Stomach (tissue), 8 donors: ENCODE measurements at regions not wholly inside any gene's neighbourhood (a gene's known extent, or its start where the extent isn't known, plus 50 kb on each side); places are given as distances from the start of the nearest gene placed in this dataset.
"Not testable (repeated sequence)": the region's sequence is repeated elsewhere in the genome, so short reads cannot be mapped to it uniquely, and the experiment has no call there.

Experiments used
- DNase-seq, 2 donors: peaks; one replicate each; pipeline versions ENCODE4 v3.0.0 to v3.0.0-alpha.2; 2013 to 2019
- H3K27ac ChIP-seq, 5 donors: fragments of 200-600 bp in 4 of 5; sonication (generic) in 4 of 5; one replicate each; pipeline ENCODE4 v1.5.1; 2013 to 2019; ENCODE audit warnings: mild to moderate bottlenecking in 1 of 5, moderate library complexity in 1 of 5
- H3K27me3 ChIP-seq, 3 donors: fragments of 200-600 bp; sonication (generic); one replicate each; pipeline ENCODE4 v1.5.1; 2017 to 2019; ENCODE audit warnings: mixed run types in 1 of 3
- H3K36me3 ChIP-seq, 4 donors: fragments of 200-600 bp; sonication (generic); 1 replicate in 3 of 4; 2 replicates in 1 of 4; pipeline ENCODE4 v1.5.1; 2016 to 2019
- H3K4me1 ChIP-seq, 4 donors: fragments of 200-600 bp; sonication (generic); one replicate each; pipeline ENCODE4 v1.5.1; 2016 to 2019
- H3K4me3 ChIP-seq, 4 donors: fragments of 200-600 bp; sonication (generic) in 3 of 4; one replicate each; pipeline ENCODE4 v1.5.1; 2016 to 2019; ENCODE audit warnings: mild to moderate bottlenecking in 1 of 4
- H3K9me3 ChIP-seq, 4 donors: fragments of 200-600 bp; sonication (generic); one replicate each; pipeline ENCODE4 v1.5.1; 2016 to 2019
- EP300 ChIP-seq: sonication (generic); formaldehyde crosslinking; IDR thresholded peaks from one replicate; pipeline ENCODE4 v1.6.1; 2017; ENCODE audit warnings: antibody characterized with exemption
- POLR2A ChIP-seq, 4 donors: fragments of 450-650 bp; IDR thresholded peaks; one replicate each; pipeline ENCODE4 v1.6.1; 2016; ENCODE audit warnings: antibody characterized with exemption in 4 of 4, control low read depth in 2 of 4, mild to moderate bottlenecking in 1 of 4, moderate library complexity in 1 of 4
- POLR2AphosphoS5 ChIP-seq, 3 donors: sonication (generic); formaldehyde crosslinking; IDR thresholded peaks; one replicate each; pipeline ENCODE4 v1.6.1; 2016; ENCODE audit warnings: antibody characterized with exemption in 3 of 3
- WGBS, 5 donors: extraction: QIAGEN DNeasy Blood & Tissue Kit in 3 of 5; methylation state at CpG; one replicate each; pipeline versions ENCODE4 v1.1.5 to v1.1.7; 2013 to 2018; 5-methylcytosine and 5-hydroxymethylcytosine counted together
- intact Hi-C: fragments of 100-400 bp; cut with DNase I; formaldehyde crosslinking; loops from one replicate; pipeline ENCODE4 v1.15.1; 2023; ENCODE audit warnings: low total_unique reads
- TF ChIP-seq, protein P1 (sequence below), 7 experiments: fragments of 450-650 bp in 4 of 7; fragments of 200-600 bp in 3 of 7; sonication (generic) in 3 of 7; IDR thresholded peaks; one replicate each; pipeline ENCODE4 v1.5.1; 2016 to 2019; ENCODE audit warnings: antibody characterized with exemption in 7 of 7, control low read depth in 2 of 7, mild to moderate bottlenecking in 1 of 7
- donor health status: healthy with polysubstance abuse.
- donor health status: Bipolar disorder and iron deficiency.
- donor health status: healthy.

DNA sequence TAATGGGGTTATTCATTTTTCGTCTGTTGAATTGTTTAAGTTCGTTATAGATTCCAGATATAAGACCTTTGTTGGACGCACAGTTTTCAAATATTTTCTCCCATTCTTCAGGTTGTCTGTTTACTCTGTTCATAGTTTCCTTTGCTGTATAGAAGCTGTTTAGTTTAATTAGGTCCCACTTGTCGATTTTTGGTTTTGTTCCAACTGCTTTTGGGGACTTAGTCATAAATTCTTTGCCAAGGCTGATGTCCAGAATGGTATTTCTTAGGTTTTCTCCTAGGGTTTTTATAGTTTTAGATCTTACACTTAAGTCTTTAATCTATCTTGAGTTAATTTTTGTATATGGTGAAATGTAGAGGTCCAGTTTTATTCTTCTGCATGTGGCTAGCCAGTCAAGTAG lies 58.9 kb upstream of the ZNF280D start:
- no peaks in the 10 kb centered on the region for H3K4me1 ChIP-seq
- peaks cover 0 to 7% (median 3%) of the 10 kb centered on the region in 4 donors for H3K9me3 ChIP-seq
- H3K27me3 ChIP-seq: no peaks in the 10 kb centered on the region
- no peak overlapping the region for H3K27ac ChIP-seq
- intact Hi-C loops: no loop called here
- H3K36me3 ChIP-seq: no peaks in the 10 kb centered on the region
- WGBS, 5 donors: 86 to 96% (median 91%) methylated on average over 4 of the region's 4 CpGs
- DNase-seq: no peak
- TF ChIP-seq, protein P1, sequence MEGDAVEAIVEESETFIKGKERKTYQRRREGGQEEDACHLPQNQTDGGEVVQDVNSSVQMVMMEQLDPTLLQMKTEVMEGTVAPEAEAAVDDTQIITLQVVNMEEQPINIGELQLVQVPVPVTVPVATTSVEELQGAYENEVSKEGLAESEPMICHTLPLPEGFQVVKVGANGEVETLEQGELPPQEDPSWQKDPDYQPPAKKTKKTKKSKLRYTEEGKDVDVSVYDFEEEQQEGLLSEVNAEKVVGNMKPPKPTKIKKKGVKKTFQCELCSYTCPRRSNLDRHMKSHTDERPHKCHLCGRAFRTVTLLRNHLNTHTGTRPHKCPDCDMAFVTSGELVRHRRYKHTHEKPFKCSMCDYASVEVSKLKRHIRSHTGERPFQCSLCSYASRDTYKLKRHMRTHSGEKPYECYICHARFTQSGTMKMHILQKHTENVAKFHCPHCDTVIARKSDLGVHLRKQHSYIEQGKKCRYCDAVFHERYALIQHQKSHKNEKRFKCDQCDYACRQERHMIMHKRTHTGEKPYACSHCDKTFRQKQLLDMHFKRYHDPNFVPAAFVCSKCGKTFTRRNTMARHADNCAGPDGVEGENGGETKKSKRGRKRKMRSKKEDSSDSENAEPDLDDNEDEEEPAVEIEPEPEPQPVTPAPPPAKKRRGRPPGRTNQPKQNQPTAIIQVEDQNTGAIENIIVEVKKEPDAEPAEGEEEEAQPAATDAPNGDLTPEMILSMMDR (IDR thresholded peaks at IDR 0.05): no peak
- H3K4me3 ChIP-seq: no peak overlapping the region

- H3K27me3 ChIP-seq, intact Hi-C loops, H3K27ac ChIP-seq, H3K9me3 ChIP-seq, H3K4me1 ChIP-seq, H3K4me3 ChIP-seq, DNase-seq, H3K36me3 ChIP-seq: not testable (repeated sequence)
- WGBS, 5 donors: 91 to 97% (median 94%) methylated on average over 1 of the region's 1 CpG
Measured at GRCh38 chr15:56791521-56791920, 58.2 kb upstream of the ZNF280D start.

DNA sequence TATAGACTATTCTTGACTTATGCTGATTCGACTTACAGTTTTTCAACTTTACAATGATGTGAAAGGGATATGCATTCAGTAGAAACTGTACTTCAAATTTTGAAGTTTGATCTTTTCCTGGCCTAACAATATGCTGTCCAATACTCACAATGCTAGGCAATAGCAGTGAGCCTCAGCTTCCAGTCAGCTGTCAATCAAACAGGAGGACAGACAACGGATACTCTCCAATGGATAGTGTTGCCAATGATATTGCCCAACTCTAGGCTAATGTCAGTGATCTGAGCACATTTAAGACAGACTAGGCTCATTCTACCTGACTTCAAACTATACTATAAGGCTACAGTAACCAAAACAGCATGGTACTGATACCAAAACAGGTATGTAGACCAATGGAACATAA lies 55.0 kb upstream of the ZNF280D start:
- H3K27me3 ChIP-seq: no peaks in the 10 kb centered on the region
- intact Hi-C loops: no loop called here
- peaks cover 0 to 7% (median 3%) of the 10 kb centered on the region in 4 donors for H3K9me3 ChIP-seq
- H3K4me3 ChIP-seq: no peak overlapping the region
- H3K36me3 ChIP-seq: no peaks in the 10 kb centered on the region
- no peak for DNase-seq
- no peaks in the 10 kb centered on the region for H3K4me1 ChIP-seq
- TF ChIP-seq, protein P1 (IDR thresholded peaks at IDR 0.05): no peak
- no peak for TF ChIP-seq POLR2A (IDR thresholded peaks at IDR 0.05)
- no peak for TF ChIP-seq EP300
- no peak for TF ChIP-seq POLR2AphosphoS5 (IDR thresholded peaks at IDR 0.05)
- no peak overlapping the region for H3K27ac ChIP-seq
- WGBS, 5 donors: 69 to 100% (median 94%) methylated on average over 2 of the region's 2 CpGs

DNA sequence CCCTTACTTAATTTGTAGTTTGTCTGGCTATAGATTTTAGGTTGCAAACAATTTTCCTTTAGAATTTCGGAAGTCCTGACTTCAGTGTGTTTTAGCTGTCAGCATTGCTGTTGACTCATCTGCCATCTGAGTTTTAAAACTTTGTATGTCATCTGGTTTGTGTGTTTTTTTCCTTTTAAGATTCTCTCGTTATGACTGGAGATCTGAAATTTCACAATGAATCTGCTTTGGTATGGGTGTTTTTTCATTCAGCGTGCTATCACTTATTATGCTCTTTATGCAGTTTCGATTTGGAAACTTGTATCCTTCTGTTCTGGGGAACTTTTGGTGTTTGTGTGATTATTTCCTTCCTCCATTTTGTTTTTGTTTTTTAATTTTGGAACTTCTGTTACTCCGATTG lies 53.7 kb upstream of the ZNF280D start:
- DNase-seq: no peak
- H3K4me3 ChIP-seq: no peak overlapping the region
- intact Hi-C loops: no loop called here
- no peaks in the 10 kb centered on the region for H3K27me3 ChIP-seq
- no peaks in the 10 kb centered on the region for H3K4me1 ChIP-seq
- WGBS, 5 donors: 75 to 86% (median 77%) methylated on average over 5 of the region's 5 CpGs
- H3K9me3 ChIP-seq: peaks cover 0 to 6% (median 0%) of the 10 kb centered on the region in 4 donors
- no peak for TF ChIP-seq POLR2A (IDR thresholded peaks at IDR 0.05)
- TF ChIP-seq, protein P1 (IDR thresholded peaks at IDR 0.05): no peak
- TF ChIP-seq POLR2AphosphoS5 (IDR thresholded peaks at IDR 0.05): no peak
- no peak for TF ChIP-seq EP300
- no peaks in the 10 kb centered on the region for H3K36me3 ChIP-seq
- H3K27ac ChIP-seq: no peak overlapping the region

- Histone ChIP-seq H3K27me3 (no peaks in the 10 kb centered on the region), H3K4me1 (no peaks in the 10 kb centered on the region), H3K9me3 (no peaks in the 10 kb centered on the region), H3K27ac (no peak overlapping the region), H3K4me3 (no peak overlapping the region), H3K36me3 (no peaks in the 10 kb centered on the region)
- DNase-seq: no peak
- TF ChIP-seq, protein P1 (IDR thresholded peaks at IDR 0.05): no peak
- TF ChIP-seq POLR2AphosphoS5 (IDR thresholded peaks at IDR 0.05): no peak
- no peak for TF ChIP-seq EP300
- no peak for TF ChIP-seq POLR2A (IDR thresholded peaks at IDR 0.05)
- intact Hi-C loops: no loop called here
- WGBS, 5 donors: 88 to 97% (median 94%) methylated on average over 5 of the region's 5 CpGs
Measured at GRCh38 chr15:56783857-56784661, 50.8 kb upstream of the ZNF280D start.
